H1 (cell line): ENCODE measurements at regions not wholly inside any gene's neighbourhood (a gene's known extent, or its start where the extent isn't known, plus 50 kb on each side); places are given as distances from the start of the nearest gene placed in this dataset.
A peak's percentile ranks its signal among the peaks of the same experiment; 100 is the strongest.

Experiments used
- CTCF ChIA-PET: fragments of 300-600 bp; sonication (Branson Sonifier 250); formaldehyde crosslinking; loops from one replicate; lab custom pipeline; 2021; ENCODE audit not compliant: partially characterized antibody; lab: Charles Lee
- POLR2A ChIA-PET: fragments of 300-600 bp; sonication (Branson Sonifier 250); formaldehyde crosslinking; loops from one replicate; lab custom pipeline; 2021; ENCODE audit warnings: inconsistent platforms; ENCODE audit not compliant: partially characterized antibody; lab: Charles Lee
- DNase-seq, 2 experiments: peaks; one replicate each; pipeline versions ENCODE4 v3.0.0 to v3.0.0-alpha.2; 2010 to 2022; ENCODE audit warnings: low spot score in 2 of 2, low read depth in 1 of 2, mixed read lengths in 1 of 2
- FAIRE-seq: peaks from 2 replicates; lab custom pipeline; 2011; peaks lifted over from hg19 to GRCh38; lab: Jason Lieb, UNC
- H2AFZ ChIP-seq: 2 replicates; pipeline ENCODE4 v1.8.1; 2012; ENCODE audit warnings: low read length, inconsistent platforms
- H2AK5ac ChIP-seq: 2 replicates; pipeline ENCODE4 v1.6.1; 2013; ENCODE audit warnings: low read depth, low read length
- H2BK120ac ChIP-seq: replicated peaks from 2 replicates; pipeline ENCODE3; 2013; ENCODE audit warnings: low read depth, low read length, inconsistent platforms
- H2BK12ac ChIP-seq: 2 replicates; pipeline ENCODE4 v1.6.1; 2013; ENCODE audit warnings: low read depth, low read length
- H2BK15ac ChIP-seq: 2 replicates; pipeline ENCODE4 v1.6.1; 2013; ENCODE audit warnings: low read length
- H2BK20ac ChIP-seq: 2 replicates; pipeline ENCODE4 v1.6.1; 2013; ENCODE audit warnings: low read length
- H2BK5ac ChIP-seq: 2 replicates; pipeline ENCODE4 v1.6.1; 2013; ENCODE audit warnings: low read depth, low read length
- H3K14ac ChIP-seq: 2 replicates; pipeline ENCODE4 v1.6.1; 2013; ENCODE audit warnings: inconsistent platforms; ENCODE audit not compliant: insufficient read length
- H3K18ac ChIP-seq: 2 replicates; pipeline ENCODE4 v1.6.1; 2013; ENCODE audit warnings: low read length; ENCODE audit errors: extremely low read depth
- H3K23ac ChIP-seq: 2 replicates; pipeline ENCODE4 v1.6.1; 2013; ENCODE audit warnings: inconsistent platforms; ENCODE audit not compliant: insufficient read length
- H3K23me2 ChIP-seq: 2 replicates; pipeline ENCODE4 v1.6.1; 2013; ENCODE audit warnings: low read depth, low read length
- H3K27ac ChIP-seq: 2 replicates; pipeline ENCODE4 v1.6.1; 2011; ENCODE audit warnings: low read depth, low read length, inconsistent platforms
- H3K27me3 ChIP-seq, 4 experiments: replicated peaks in 1 of 4; 1 replicate in 1 of 4; 2 replicates in 3 of 4; pipeline versions ENCODE4 v1.6.1 to v1.8.1; 2011 to 2013; ENCODE audit warnings: low read length in 3 of 4, mild to moderate bottlenecking in 3 of 4, inconsistent platforms in 2 of 4, mixed read lengths in 2 of 4, moderate library complexity in 1 of 4; ENCODE audit not compliant: control insufficient read depth in 3 of 4, insufficient read depth in 3 of 4; ENCODE audit errors: extremely low read depth in 1 of 4
- H3K36me3 ChIP-seq, 4 experiments: 2 replicates each; pipeline versions ENCODE4 v1.6.1 to v1.8.1; 2011 to 2013; ENCODE audit warnings: mild to moderate bottlenecking in 4 of 4, low read length in 3 of 4, moderate library complexity in 2 of 4, control low read depth in 1 of 4, inconsistent platforms in 1 of 4; ENCODE audit not compliant: insufficient read depth in 4 of 4, control insufficient read depth in 2 of 4
- H3K4ac ChIP-seq: replicated peaks from 2 replicates; pipeline ENCODE3; 2013; ENCODE audit warnings: low read length, low read depth, mixed read lengths, inconsistent platforms; ENCODE audit not compliant: insufficient read length
- H3K4me1 ChIP-seq, 4 experiments: replicated peaks in 1 of 4; 1 replicate in 1 of 4; 2 replicates in 3 of 4; pipeline versions ENCODE4 v1.6.1 to v1.8.1; 2011 to 2013; ENCODE audit warnings: low read length in 3 of 4, inconsistent platforms in 2 of 4, mixed read lengths in 1 of 4; ENCODE audit not compliant: insufficient read depth in 4 of 4, control insufficient read depth in 3 of 4
- H3K4me2 ChIP-seq, 2 experiments: 2 replicates each; pipeline versions ENCODE4 v1.6.1 to v1.8.1; 2011 to 2013; ENCODE audit warnings: low read depth in 2 of 2, low read length in 2 of 2, control low read depth in 1 of 2, inconsistent platforms in 1 of 2, mild to moderate bottlenecking in 1 of 2; ENCODE audit not compliant: insufficient read depth in 1 of 2
- H3K4me3 ChIP-seq, 4 experiments: fragments of 200-600, 300-600 bp in 1 of 4; sonication (generic), shearing (Covaris generic), sonication (Bioruptor Twin) in 1 of 4; 2 replicates each; pipeline versions ENCODE4 v1.5.1 to v1.8.1; 2011 to 2016; ENCODE audit warnings: low read length in 4 of 4, low read depth in 3 of 4, control low read depth in 2 of 4, inconsistent platforms in 2 of 4, mild to moderate bottlenecking in 2 of 4, mixed read lengths in 1 of 4, moderate library complexity in 1 of 4; ENCODE audit not compliant: insufficient read depth in 2 of 4; ENCODE audit errors: extremely low read depth in 1 of 4
- H3K56ac ChIP-seq: replicated peaks from 2 replicates; pipeline ENCODE3; 2013; ENCODE audit warnings: low read depth, mild to moderate bottlenecking, mixed read lengths, low read length, inconsistent platforms; ENCODE audit not compliant: insufficient read length
- H3K79me1 ChIP-seq: 2 replicates; pipeline ENCODE4 v1.6.1; 2013; ENCODE audit warnings: low read depth, low read length, control low read depth
- H3K79me2 ChIP-seq, 2 experiments: 2 replicates each; pipeline versions ENCODE4 v1.6.1 to v1.8.1; 2012 to 2013; ENCODE audit warnings: low read length in 2 of 2, mild to moderate bottlenecking in 2 of 2, inconsistent platforms in 1 of 2; ENCODE audit not compliant: insufficient read depth in 2 of 2, control insufficient read depth in 1 of 2
- H3K9ac ChIP-seq, 4 experiments: replicated peaks in 1 of 4; 1 replicate in 1 of 4; 2 replicates in 3 of 4; pipeline versions ENCODE4 v1.6.1 to v1.8.1; 2011 to 2013; ENCODE audit warnings: low read depth in 3 of 4, low read length in 3 of 4, control low read depth in 2 of 4, mild to moderate bottlenecking in 2 of 4, moderate library complexity in 2 of 4, inconsistent platforms in 1 of 4; ENCODE audit errors: extremely low read depth in 1 of 4
- H3K9me3 ChIP-seq, 2 experiments: 2 replicates each; pipeline versions ENCODE4 v1.6.1 to v1.8.1; 2012 to 2013; ENCODE audit warnings: mild to moderate bottlenecking in 2 of 2, moderate library complexity in 2 of 2, control low read depth in 1 of 2, inconsistent platforms in 1 of 2, low read depth in 1 of 2, low read length in 1 of 2, mixed read lengths in 1 of 2; ENCODE audit not compliant: insufficient read depth in 2 of 2
- H4K20me1 ChIP-seq, 2 experiments: replicated peaks in 1 of 2; 2 replicates each; pipeline versions ENCODE3 to v1.8.1; 2011 to 2013; ENCODE audit warnings: inconsistent platforms in 2 of 2, low read length in 2 of 2, mild to moderate bottlenecking in 1 of 2; ENCODE audit not compliant: insufficient read depth in 2 of 2, control insufficient read depth in 1 of 2
- H4K5ac ChIP-seq: 2 replicates; pipeline ENCODE4 v1.6.1; 2013; ENCODE audit warnings: low read length, low read depth, mixed read lengths, inconsistent platforms; ENCODE audit not compliant: insufficient read length
- H4K8ac ChIP-seq: 2 replicates; pipeline ENCODE4 v1.8.0; 2013; ENCODE audit warnings: mild to moderate bottlenecking, moderate library complexity, low read length, inconsistent platforms; ENCODE audit not compliant: insufficient read depth; ENCODE audit errors: extremely low read depth
- H4K91ac ChIP-seq: replicated peaks from 2 replicates; pipeline ENCODE3; 2013; ENCODE audit warnings: low read length, mixed read lengths, inconsistent platforms; ENCODE audit not compliant: insufficient read length
- BACH1 ChIP-seq: IDR thresholded peaks from 2 replicates; pipeline ENCODE4 v1.6.1; 2012; ENCODE audit warnings: low read length, improper control_type of control experiment
- CTBP2 ChIP-seq: IDR thresholded peaks from 2 replicates; pipeline ENCODE4 v1.7.0; 2011; ENCODE audit warnings: borderline replicate concordance, mild to moderate bottlenecking, moderate library complexity, mixed read lengths, low read length; ENCODE audit not compliant: insufficient read depth, insufficient read length
- WGBS, 2 experiments: shearing (Covaris generic) in 1 of 2; methylation state at CpG; one replicate each; pipeline versions ENCODE4 v1.1.6 to v1.1.7; 2013 to 2015; ENCODE audit warnings: low lambda C conversion rate in 2 of 2, mixed read lengths in 2 of 2, inconsistent platforms in 1 of 2, low coverage in 1 of 2, missing lambda C conversion rate in 1 of 2; ENCODE audit not compliant: insufficient replicate concordance in 2 of 2, insufficient coverage in 1 of 2, insufficient read length in 1 of 2; ENCODE audit errors: extremely low coverage in 1 of 2, missing lambda C conversion rate in 1 of 2; 5-methylcytosine and 5-hydroxymethylcytosine counted together

- H3K9me3 ChIP-seq: peaks cover 7 to 8% of the 10 kb centered on the region in 2 experiments; a peak in 2 of 4 replicates
- no peaks in the 10 kb centered on the region for H3K36me3 ChIP-seq
- H2AK5ac ChIP-seq: no peak overlapping the region; the same call in 1 of the 2 replicates
- 0 out of 2 replicates have a peak overlapping the region, but pooled peaks have one; percentile 53 for H2AFZ ChIP-seq
- H2BK15ac ChIP-seq: no peak overlapping the region
- peak overlapping the region; percentile 45; the same call in 1 of the 2 replicates for H4K8ac ChIP-seq
- H4K20me1 ChIP-seq: no peaks in the 10 kb centered on the region
- no peak overlapping the region for H3K14ac ChIP-seq
- POLR2A ChIA-PET: interaction anchor here (0.8 kb wide), 1 partner anchor 160 kb away, joined by 3 read pairs; no protein-coding TSS in a partner anchor
- H3K79me2 ChIP-seq: no peaks in the 10 kb centered on the region
- H3K23me2 ChIP-seq: no peaks in the 10 kb centered on the region
- H3K4me1 ChIP-seq: 0 out of 7 replicates have a peak, but pooled peaks cover 0 to 3% (median 1%) of the 10 kb centered on the region in 4 experiments
- H3K4me3 ChIP-seq: no peak overlapping the region
- no peak overlapping the region for H2BK5ac ChIP-seq
- no peak overlapping the region for H2BK12ac ChIP-seq
- no peak overlapping the region for H3K4me2 ChIP-seq
- no peak overlapping the region for H3K9ac ChIP-seq
- H3K27me3 ChIP-seq: no peaks in the 10 kb centered on the region
- TF ChIP-seq CTBP2 (no peak), BACH1 (peak; percentile 54; the same call in 1 of the 2 replicates)
- peak overlapping the region; percentile 17 for H4K91ac ChIP-seq
- H3K56ac ChIP-seq: no peak overlapping the region
- WGBS, 2 experiments: 85% methylated on average over 20 of the region's 20 CpGs; no CpG with 5 or more reads in 1 of the 2 experiments
- no peak overlapping the region for H2BK20ac ChIP-seq
- DNase-seq (no peak), FAIRE-seq (no peak)
- H3K4ac ChIP-seq: no peak overlapping the region
- CTCF ChIA-PET: interaction anchor here (0.8 to 1.3 kb wide), 3 partner anchors 13 to 574 kb away, joined by 3 to 5 read pairs (median 3); no protein-coding TSS in a partner anchor
- no peaks in the 10 kb centered on the region for H3K79me1 ChIP-seq
- no peak overlapping the region for H4K5ac ChIP-seq
- H3K23ac ChIP-seq: no peak overlapping the region
- no peak overlapping the region for H3K27ac ChIP-seq
- H3K18ac ChIP-seq: no peak overlapping the region
- no peak overlapping the region for H2BK120ac ChIP-seq
Observed at GRCh38 chr16:54447576-54448440, 161.2 kb upstream of the IRX3 start.
